Fibroblast of villous mesenchyme (primary cell): ENCODE measurements at regions not wholly inside any gene's neighbourhood (a gene's known extent, or its start where the extent isn't known, plus 50 kb on each side); places are given as distances from the start of the nearest gene placed in this dataset.

ENCODE experiments used
- DNase-seq: peaks from one replicate; pipeline ENCODE4 v3.0.0-alpha.2; 2010; ENCODE audit warnings: low read depth
- H3K4me3 ChIP-seq: 2 replicates; pipeline ENCODE4 v1.5.1; 2011; ENCODE audit warnings: low read depth, mild to moderate bottlenecking, low read length
- CTCF ChIP-seq: IDR thresholded peaks from 2 replicates; pipeline ENCODE4 v1.5.1; 2012; ENCODE audit warnings: low read depth, mild to moderate bottlenecking, low read length; ENCODE audit not compliant: insufficient read depth

GRCh38 chrX:38919202-38919601, 117.9 kb downstream of the MID1IP1 start:
- no peak for DNase-seq
- no peak overlapping the region for H3K4me3 ChIP-seq
- no peak for TF ChIP-seq CTCF

GRCh38 chrX:38919853-38920528, 118.7 kb downstream of the MID1IP1 start:
- H3K4me3 ChIP-seq: no peak overlapping the region
- TF ChIP-seq CTCF: no peak
- no peak for DNase-seq

GRCh38 chrX:38923451-38923969, 122.3 kb downstream of the MID1IP1 start:
- no peak for TF ChIP-seq CTCF
- no peak overlapping the region for H3K4me3 ChIP-seq
- no peak for DNase-seq

- DNase-seq: peak; percentile 35
- no peak for TF ChIP-seq CTCF
- no peak overlapping the region for H3K4me3 ChIP-seq
Measured at GRCh38 chrX:38927592-38927991, 126.3 kb downstream of the MID1IP1 start.

GRCh38 chrX:38929966-38930421, 128.7 kb downstream of the MID1IP1 start:
- TF ChIP-seq CTCF: no peak
- DNase-seq: peak; percentile 30
- no peak overlapping the region for H3K4me3 ChIP-seq

GRCh38 chrX:38930474-38930873, 129.2 kb downstream of the MID1IP1 start:
- no peak overlapping the region for H3K4me3 ChIP-seq
- DNase-seq: no peak
- TF ChIP-seq CTCF: no peak

GRCh38 chrX:38935561-38935960, 134.3 kb downstream of the MID1IP1 start:
- DNase-seq: no peak
- H3K4me3 ChIP-seq: no peak overlapping the region
- TF ChIP-seq CTCF: no peak
